ENCODE measurements at regions not wholly inside any gene's neighbourhood (a gene's known extent, or its start where the extent isn't known, plus 50 kb on each side); places are given as distances from the start of the nearest gene placed in this dataset.

DNA sequence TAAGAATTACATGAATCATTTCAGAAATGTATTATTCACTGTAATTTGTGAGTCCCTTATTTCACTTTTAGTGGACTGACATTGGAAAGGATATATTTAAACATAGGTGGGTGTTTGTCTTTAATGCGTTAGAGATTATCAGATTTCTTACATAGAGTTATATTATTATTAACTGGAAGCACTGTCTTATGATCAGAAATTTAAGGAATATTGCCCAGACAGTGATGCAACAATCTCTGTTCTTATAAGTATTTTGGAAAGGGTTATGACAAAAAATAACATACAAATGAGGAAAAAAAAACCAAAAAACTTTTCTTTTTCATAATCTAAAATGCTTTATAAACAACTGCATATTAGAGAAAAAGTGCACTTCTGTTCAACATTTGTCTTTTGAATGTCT is 836.6 kb downstream of the SLC6A15 start:
- TF ChIP-seq, protein P1, sequence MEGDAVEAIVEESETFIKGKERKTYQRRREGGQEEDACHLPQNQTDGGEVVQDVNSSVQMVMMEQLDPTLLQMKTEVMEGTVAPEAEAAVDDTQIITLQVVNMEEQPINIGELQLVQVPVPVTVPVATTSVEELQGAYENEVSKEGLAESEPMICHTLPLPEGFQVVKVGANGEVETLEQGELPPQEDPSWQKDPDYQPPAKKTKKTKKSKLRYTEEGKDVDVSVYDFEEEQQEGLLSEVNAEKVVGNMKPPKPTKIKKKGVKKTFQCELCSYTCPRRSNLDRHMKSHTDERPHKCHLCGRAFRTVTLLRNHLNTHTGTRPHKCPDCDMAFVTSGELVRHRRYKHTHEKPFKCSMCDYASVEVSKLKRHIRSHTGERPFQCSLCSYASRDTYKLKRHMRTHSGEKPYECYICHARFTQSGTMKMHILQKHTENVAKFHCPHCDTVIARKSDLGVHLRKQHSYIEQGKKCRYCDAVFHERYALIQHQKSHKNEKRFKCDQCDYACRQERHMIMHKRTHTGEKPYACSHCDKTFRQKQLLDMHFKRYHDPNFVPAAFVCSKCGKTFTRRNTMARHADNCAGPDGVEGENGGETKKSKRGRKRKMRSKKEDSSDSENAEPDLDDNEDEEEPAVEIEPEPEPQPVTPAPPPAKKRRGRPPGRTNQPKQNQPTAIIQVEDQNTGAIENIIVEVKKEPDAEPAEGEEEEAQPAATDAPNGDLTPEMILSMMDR (IDR thresholded peaks at IDR 0.05; ENCODE audit: low read length, missing control alignments), result no peak
- DNase-seq (ENCODE audit: low read depth), result no peak
- H3K4me3 ChIP-seq (replicated peaks; ENCODE audit: low read depth, low read length), result no peak overlapping the region

DNA sequence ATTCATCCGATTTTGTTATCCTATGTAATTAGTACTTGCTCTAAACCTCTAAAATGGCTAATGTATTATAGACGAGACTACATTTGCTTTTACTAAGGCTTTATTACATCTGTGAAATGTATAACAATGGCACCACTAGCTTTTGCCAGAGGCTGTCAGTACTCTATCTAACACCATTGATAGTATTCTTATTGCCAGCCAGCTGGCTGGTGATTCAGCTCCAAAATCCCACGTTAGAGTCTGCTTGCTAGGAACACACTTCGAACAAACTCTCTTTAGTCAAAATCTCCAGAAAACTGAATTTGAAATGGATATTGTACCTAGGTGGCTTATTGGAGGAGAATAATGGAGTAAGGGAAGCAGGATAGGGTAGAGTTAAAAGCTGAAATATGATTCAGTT is 839.2 kb downstream of the SLC6A15 start:
- DNase-seq (ENCODE audit: low read depth), result no peak
- H3K4me3 ChIP-seq (replicated peaks; ENCODE audit: low read depth, low read length), result no peak overlapping the region
- TF ChIP-seq, protein P1 (IDR thresholded peaks at IDR 0.05; ENCODE audit: low read length, missing control alignments), result no peak

GRCh38 chr12:84072961-84073360 is 839.6 kb downstream of the SLC6A15 start:
- no peak for DNase-seq (ENCODE audit: low read depth)
- TF ChIP-seq, protein P1 (IDR thresholded peaks at IDR 0.05; ENCODE audit: low read length, missing control alignments), result no peak
- H3K4me3 ChIP-seq (replicated peaks; ENCODE audit: low read depth, low read length), result no peak overlapping the region

DNA sequence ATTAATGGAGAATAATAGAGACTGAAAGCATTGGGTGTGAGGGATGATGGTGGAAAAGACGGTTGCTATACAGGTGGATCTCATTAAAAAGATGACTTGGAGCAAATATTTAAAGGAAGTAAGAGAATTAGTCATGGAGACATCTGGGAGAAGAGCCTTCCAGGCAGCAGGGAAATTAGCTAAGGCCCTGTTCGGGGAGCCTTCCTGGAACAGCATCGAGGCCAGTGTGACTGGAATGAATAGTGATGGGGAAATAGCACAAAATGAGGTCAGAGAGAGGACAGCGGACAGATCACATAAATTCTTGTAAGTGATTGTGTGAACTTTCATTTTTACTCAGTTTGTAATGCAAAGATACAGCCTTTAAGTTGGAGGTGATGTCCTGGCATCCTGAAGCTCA is 842.3 kb downstream of the SLC6A15 start:
- no peak overlapping the region for H3K4me3 ChIP-seq (replicated peaks; ENCODE audit: low read depth, low read length)
- DNase-seq (ENCODE audit: low read depth), result peak; percentile 34
- TF ChIP-seq, protein P1 (IDR thresholded peaks at IDR 0.05; ENCODE audit: low read length, missing control alignments), result no peak

DNA sequence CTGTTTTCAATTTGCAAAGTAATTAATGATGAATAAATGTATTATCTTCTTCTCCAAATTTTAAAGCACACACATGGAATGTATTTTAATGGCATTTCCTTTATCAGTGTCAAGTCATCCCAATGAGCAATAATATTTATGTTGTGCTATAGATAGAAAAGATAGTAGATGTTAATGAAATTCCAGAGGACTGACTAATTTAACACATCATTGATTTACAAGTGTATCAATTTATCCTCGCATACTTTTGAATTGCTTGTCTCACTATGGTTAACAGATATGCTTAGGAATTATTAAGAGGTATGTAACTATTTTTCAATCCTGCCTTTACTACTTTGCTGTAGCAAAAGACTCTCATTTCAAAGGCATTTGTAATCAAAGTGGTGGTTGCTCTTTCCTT is 842.9 kb downstream of the SLC6A15 start:
- DNase-seq (ENCODE audit: low read depth), result no peak
- TF ChIP-seq, protein P1 (IDR thresholded peaks at IDR 0.05; ENCODE audit: low read length, missing control alignments), result no peak
- no peak overlapping the region for H3K4me3 ChIP-seq (replicated peaks; ENCODE audit: low read depth, low read length)

- TF ChIP-seq, protein P1 (IDR thresholded peaks at IDR 0.05; ENCODE audit: low read length, missing control alignments), result no peak
Observed at GRCh38 chr12:84069198-84069597, 843.4 kb downstream of the SLC6A15 start.

DNA sequence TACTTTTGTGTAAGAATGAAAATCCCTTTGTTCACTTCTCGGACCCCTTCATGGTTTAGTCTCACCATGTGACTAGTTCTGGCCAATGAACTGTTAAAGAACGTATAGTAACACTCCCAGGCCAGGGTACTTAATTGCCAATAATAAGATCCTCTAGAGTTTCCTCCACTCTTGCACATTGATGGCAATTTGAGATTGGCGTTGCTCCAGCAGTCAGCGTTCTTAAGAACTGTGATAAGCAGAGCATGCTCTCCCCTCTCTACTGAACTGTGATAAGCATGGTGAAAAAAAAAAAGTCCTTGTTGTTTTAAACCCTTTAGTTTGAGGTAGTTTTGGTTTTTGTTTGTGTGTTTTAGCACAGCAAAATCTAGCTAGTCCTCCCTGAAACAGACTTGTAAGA is 854.5 kb downstream of the SLC6A15 start:
- TF ChIP-seq, protein P1 (IDR thresholded peaks at IDR 0.05; ENCODE audit: low read length, missing control alignments), result no peak

More at GRCh38 chr12:84069198-84069597, 843.4 kb downstream of the SLC6A15 start:
- DNase-seq (ENCODE audit: low read depth), result no peak
- H3K4me3 ChIP-seq (replicated peaks; ENCODE audit: low read depth, low read length), result no peak overlapping the region

More for the DNA sequence above, 854.5 kb downstream of the SLC6A15 start:
- no peak for DNase-seq (ENCODE audit: low read depth)
- no peak overlapping the region for H3K4me3 ChIP-seq (replicated peaks; ENCODE audit: low read depth, low read length)
